Spleen (tissue), 7 donors: ENCODE measurements at regions not wholly inside any gene's neighbourhood (a gene's known extent, or its start where the extent isn't known, plus 50 kb on each side); places are given as distances from the start of the nearest gene placed in this dataset.

Experiments
- POLR2A ChIP-seq, 3 donors: fragments of 450-650 bp; IDR thresholded peaks; one replicate each; pipeline ENCODE4 v1.5.1; 2017; ENCODE audit warnings: antibody characterized with exemption in 3 of 3, mild to moderate bottlenecking in 1 of 3
- TF ChIP-seq, protein P1 (sequence below), 11 experiments: fragments of 200-600 bp in 7 of 11; fragments of 450-650 bp in 4 of 11; sonication (generic) in 4 of 11; IDR thresholded peaks in 8 of 11; conservative IDR thresholded peaks in 3 of 11; 1 replicate in 7 of 11; 2 replicates in 4 of 11; pipeline versions ENCODE4 v1.4.0 to v1.8.0; 2016 to 2021; ENCODE audit warnings: antibody characterized with exemption in 11 of 11, inconsistent platforms in 4 of 11, mild to moderate bottlenecking in 1 of 11
- donor health status: DM: no; HTN: no; CAD: no; lungs with moderate emphysema.
- donor health status: DM: no; HTN: no; CAD: no.
- donor health status: DM: no; HTN: no; CAD: no.

- no peak for TF ChIP-seq POLR2A (IDR thresholded peaks at IDR 0.05)
- TF ChIP-seq, protein P1, sequence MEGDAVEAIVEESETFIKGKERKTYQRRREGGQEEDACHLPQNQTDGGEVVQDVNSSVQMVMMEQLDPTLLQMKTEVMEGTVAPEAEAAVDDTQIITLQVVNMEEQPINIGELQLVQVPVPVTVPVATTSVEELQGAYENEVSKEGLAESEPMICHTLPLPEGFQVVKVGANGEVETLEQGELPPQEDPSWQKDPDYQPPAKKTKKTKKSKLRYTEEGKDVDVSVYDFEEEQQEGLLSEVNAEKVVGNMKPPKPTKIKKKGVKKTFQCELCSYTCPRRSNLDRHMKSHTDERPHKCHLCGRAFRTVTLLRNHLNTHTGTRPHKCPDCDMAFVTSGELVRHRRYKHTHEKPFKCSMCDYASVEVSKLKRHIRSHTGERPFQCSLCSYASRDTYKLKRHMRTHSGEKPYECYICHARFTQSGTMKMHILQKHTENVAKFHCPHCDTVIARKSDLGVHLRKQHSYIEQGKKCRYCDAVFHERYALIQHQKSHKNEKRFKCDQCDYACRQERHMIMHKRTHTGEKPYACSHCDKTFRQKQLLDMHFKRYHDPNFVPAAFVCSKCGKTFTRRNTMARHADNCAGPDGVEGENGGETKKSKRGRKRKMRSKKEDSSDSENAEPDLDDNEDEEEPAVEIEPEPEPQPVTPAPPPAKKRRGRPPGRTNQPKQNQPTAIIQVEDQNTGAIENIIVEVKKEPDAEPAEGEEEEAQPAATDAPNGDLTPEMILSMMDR (IDR thresholded peaks at IDR 0.05 in 8 of 11, conservative IDR thresholded peaks at IDR 0.05 in 3 of 11), result no peak
These were observed 366.3 kb downstream of the NYAP2 start for GRCh38 chr2:225765820-225766219.
